Keratinocyte (primary cell): ENCODE measurements at regions not wholly inside any gene's neighbourhood (a gene's known extent, or its start where the extent isn't known, plus 50 kb on each side); places are given as distances from the start of the nearest gene placed in this dataset.

Experiments used
- DNase-seq: peaks from one replicate; pipeline ENCODE4 v3.0.0-alpha.2; 2011; ENCODE audit warnings: low read depth, missing footprints, low spot score
- FAIRE-seq: peaks from 2 replicates; lab custom pipeline; 2011; peaks lifted over from hg19 to GRCh38; lab: Jason Lieb, UNC
- H2AFZ ChIP-seq: 2 replicates; pipeline ENCODE4 v1.6.0; 2012; ENCODE audit warnings: low read length, control low read depth, inconsistent platforms; ENCODE audit not compliant: control insufficient read depth
- H3K27ac ChIP-seq: 2 replicates; pipeline ENCODE4 v1.5.1; 2011; ENCODE audit warnings: low read length; ENCODE audit not compliant: control insufficient read depth, insufficient read depth
- H3K27me3 ChIP-seq: 3 replicates; pipeline ENCODE4 v1.6.0; 2011; ENCODE audit warnings: low read length; ENCODE audit not compliant: control insufficient read depth, insufficient read depth; ENCODE audit errors: extremely low read depth
- H3K36me3 ChIP-seq, 2 experiments: 2 replicates in 1 of 2; 3 replicates in 1 of 2; pipeline ENCODE4 v1.5.1; 2011; ENCODE audit warnings: low read length in 2 of 2, mild to moderate bottlenecking in 1 of 2; ENCODE audit not compliant: control insufficient read depth in 2 of 2, insufficient read depth in 2 of 2; ENCODE audit errors: extremely low read depth in 1 of 2
- H3K4me1 ChIP-seq: 3 replicates; pipeline ENCODE4 v1.5.1; 2011; ENCODE audit warnings: low read length; ENCODE audit not compliant: control insufficient read depth, insufficient read depth; ENCODE audit errors: extremely low read depth
- H3K4me2 ChIP-seq: 3 replicates; pipeline ENCODE4 v1.6.0; 2011; ENCODE audit warnings: low read depth, low read length; ENCODE audit not compliant: control insufficient read depth, insufficient read depth; ENCODE audit errors: extremely low read depth
- H3K4me3 ChIP-seq, 3 experiments: fragments of 200-600 bp in 1 of 3; sonication (generic) in 1 of 3; 2 replicates in 2 of 3; 3 replicates in 1 of 3; pipeline ENCODE4 v1.5.1; 2011 to 2016; ENCODE audit warnings: low read length in 3 of 3, mild to moderate bottlenecking in 3 of 3, control low read depth in 2 of 3, inconsistent platforms in 1 of 3, low read depth in 1 of 3, mixed read lengths in 1 of 3, mixed run types in 1 of 3, moderate library complexity in 1 of 3; ENCODE audit not compliant: control insufficient read depth in 2 of 3, insufficient read depth in 2 of 3; ENCODE audit errors: extremely low read depth in 1 of 3
- H3K79me2 ChIP-seq: 2 replicates; pipeline ENCODE4 v1.6.0; 2012; ENCODE audit warnings: low read length; ENCODE audit not compliant: control insufficient read depth, insufficient read depth
- H3K9ac ChIP-seq: 3 replicates; pipeline ENCODE4 v1.6.0; 2011; ENCODE audit warnings: low read length; ENCODE audit not compliant: control insufficient read depth, insufficient read depth; ENCODE audit errors: extremely low read depth
- H3K9me1 ChIP-seq: 3 replicates; pipeline ENCODE4 v1.6.0; 2011; ENCODE audit warnings: low read length; ENCODE audit not compliant: control insufficient read depth, insufficient read depth; ENCODE audit errors: extremely low read depth
- H3K9me3 ChIP-seq: 2 replicates; pipeline ENCODE4 v1.5.1; 2012; ENCODE audit warnings: low read depth, low read length; ENCODE audit not compliant: control insufficient read depth
- H4K20me1 ChIP-seq: 3 replicates; pipeline ENCODE4 v1.6.0; 2011; ENCODE audit warnings: low read length; ENCODE audit not compliant: control insufficient read depth, insufficient read depth; ENCODE audit errors: extremely low read depth
- EZH2 ChIP-seq: IDR thresholded peaks from one replicate; pipeline ENCODE4 v1.6.1; 2012; ENCODE audit warnings: inconsistent platforms, mild to moderate bottlenecking, low read length, moderate library complexity
- dilution Hi-C: fragments of 300-500 bp; cut with MboI; formaldehyde crosslinking; loops from one replicate; pipeline ENCODE4 v1.7.0; 2020; ENCODE audit warnings: low sequenced_read_pairs; ENCODE audit not compliant: extremely low pct_ligation_motif_present
- TF ChIP-seq, protein P1 (sequence below), 3 experiments: IDR thresholded peaks in 1 of 3; conservative IDR thresholded peaks in 1 of 3; optimal IDR thresholded peaks in 1 of 3; 2 replicates in 2 of 3; 3 replicates in 1 of 3; pipeline versions ENCODE3 to v1.5.1; 2011; ENCODE audit warnings: low read length in 3 of 3, mild to moderate bottlenecking in 3 of 3, moderate library complexity in 2 of 3, control low read depth in 1 of 3, inconsistent platforms in 1 of 3; ENCODE audit not compliant: insufficient read depth in 2 of 3; ENCODE audit errors: extremely low read depth in 1 of 3

DNA sequence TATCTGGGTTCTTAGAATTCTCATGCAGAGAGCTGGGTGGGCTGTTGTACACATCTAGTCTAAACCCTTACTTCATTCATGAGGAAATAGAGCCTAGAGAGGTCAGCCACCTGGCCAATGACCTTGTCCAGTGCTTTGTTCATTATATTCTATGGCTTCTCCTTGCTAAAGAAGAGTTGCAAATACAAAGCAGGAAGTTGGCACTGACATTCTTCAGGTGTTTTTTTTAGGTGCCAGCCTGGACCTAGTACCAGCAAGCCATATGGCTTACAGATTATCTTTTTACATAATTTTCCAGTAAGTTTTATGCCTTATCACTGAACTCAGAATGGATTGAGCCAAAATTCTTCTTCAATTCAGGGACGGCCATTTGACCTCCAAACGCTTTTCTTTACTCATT, 54.7 kb upstream of the PGM2 start:
- dilution Hi-C loops = no loop called here
- H3K9ac ChIP-seq = no peak overlapping the region
- H4K20me1 ChIP-seq = no peaks in the 10 kb centered on the region
- no peak overlapping the region for H3K4me3 ChIP-seq
- no peak overlapping the region for H3K4me2 ChIP-seq
- H3K9me1 ChIP-seq = no peaks in the 10 kb centered on the region
- FAIRE-seq (no peak), DNase-seq (no peak)
- H2AFZ ChIP-seq = no peak overlapping the region
- H3K9me3 ChIP-seq = no peaks in the 10 kb centered on the region
- peaks cover 9% of the 10 kb centered on the region for H3K4me1 ChIP-seq
- TF ChIP-seq, protein P1, sequence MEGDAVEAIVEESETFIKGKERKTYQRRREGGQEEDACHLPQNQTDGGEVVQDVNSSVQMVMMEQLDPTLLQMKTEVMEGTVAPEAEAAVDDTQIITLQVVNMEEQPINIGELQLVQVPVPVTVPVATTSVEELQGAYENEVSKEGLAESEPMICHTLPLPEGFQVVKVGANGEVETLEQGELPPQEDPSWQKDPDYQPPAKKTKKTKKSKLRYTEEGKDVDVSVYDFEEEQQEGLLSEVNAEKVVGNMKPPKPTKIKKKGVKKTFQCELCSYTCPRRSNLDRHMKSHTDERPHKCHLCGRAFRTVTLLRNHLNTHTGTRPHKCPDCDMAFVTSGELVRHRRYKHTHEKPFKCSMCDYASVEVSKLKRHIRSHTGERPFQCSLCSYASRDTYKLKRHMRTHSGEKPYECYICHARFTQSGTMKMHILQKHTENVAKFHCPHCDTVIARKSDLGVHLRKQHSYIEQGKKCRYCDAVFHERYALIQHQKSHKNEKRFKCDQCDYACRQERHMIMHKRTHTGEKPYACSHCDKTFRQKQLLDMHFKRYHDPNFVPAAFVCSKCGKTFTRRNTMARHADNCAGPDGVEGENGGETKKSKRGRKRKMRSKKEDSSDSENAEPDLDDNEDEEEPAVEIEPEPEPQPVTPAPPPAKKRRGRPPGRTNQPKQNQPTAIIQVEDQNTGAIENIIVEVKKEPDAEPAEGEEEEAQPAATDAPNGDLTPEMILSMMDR (optimal IDR thresholded peaks at IDR 0.05 in 1 of 3, IDR thresholded peaks at IDR 0.05 in 1 of 3, conservative IDR thresholded peaks at IDR 0.05 in 1 of 3; ENCODE audit: extremely low read depth in 1 of 3, insufficient read depth in 2 of 3, low read length in 3 of 3) = no peak
- TF ChIP-seq EZH2 = no peak
- H3K27ac ChIP-seq = no peak overlapping the region
- no peaks in the 10 kb centered on the region for H3K27me3 ChIP-seq
- H3K79me2 ChIP-seq = no peaks in the 10 kb centered on the region
- no peaks in the 10 kb centered on the region for H3K36me3 ChIP-seq

DNA sequence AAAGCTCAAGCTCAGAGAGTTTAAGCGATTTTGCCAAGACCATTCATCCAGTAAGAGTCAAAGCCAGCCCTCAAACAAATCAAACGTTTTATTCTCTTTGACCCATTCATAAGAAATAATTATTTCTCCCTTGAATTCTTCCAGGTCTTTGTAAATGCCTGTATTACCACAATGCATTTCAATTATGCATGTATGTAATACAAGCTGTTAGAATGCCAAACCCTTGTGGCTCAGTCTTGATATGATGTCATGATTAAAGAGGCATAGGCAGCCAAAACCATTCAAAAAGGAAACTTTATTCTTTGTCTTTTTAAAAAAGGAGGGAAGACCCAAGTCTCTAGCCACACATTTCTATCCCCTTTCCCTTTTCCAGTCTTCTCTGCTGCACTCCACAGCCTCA, 56.5 kb upstream of the PGM2 start:
- no peak for FAIRE-seq
- Histone ChIP-seq H3K4me2 (no peak overlapping the region), H3K4me1 (peaks cover 9% of the 10 kb centered on the region), H3K9ac (no peak overlapping the region), H4K20me1 (no peaks in the 10 kb centered on the region), H3K79me2 (no peaks in the 10 kb centered on the region), H3K4me3 (no peak overlapping the region), H2AFZ (no peak overlapping the region), H3K36me3 (no peaks in the 10 kb centered on the region), H3K27me3 (no peaks in the 10 kb centered on the region), H3K9me3 (no peaks in the 10 kb centered on the region), H3K27ac (no peak overlapping the region), H3K9me1 (no peaks in the 10 kb centered on the region)
- DNase-seq = no peak
- dilution Hi-C loops = no loop called here
- TF ChIP-seq, protein P1 (optimal IDR thresholded peaks at IDR 0.05 in 1 of 3, IDR thresholded peaks at IDR 0.05 in 1 of 3, conservative IDR thresholded peaks at IDR 0.05 in 1 of 3; ENCODE audit: extremely low read depth in 1 of 3, insufficient read depth in 2 of 3, low read length in 3 of 3) = no peak
- TF ChIP-seq EZH2 = no peak
